ENCODE measurements at regions not wholly inside any gene's neighbourhood (a gene's known extent, or its start where the extent isn't known, plus 50 kb on each side); places are given as distances from the start of the nearest gene placed in this dataset.

DNA sequence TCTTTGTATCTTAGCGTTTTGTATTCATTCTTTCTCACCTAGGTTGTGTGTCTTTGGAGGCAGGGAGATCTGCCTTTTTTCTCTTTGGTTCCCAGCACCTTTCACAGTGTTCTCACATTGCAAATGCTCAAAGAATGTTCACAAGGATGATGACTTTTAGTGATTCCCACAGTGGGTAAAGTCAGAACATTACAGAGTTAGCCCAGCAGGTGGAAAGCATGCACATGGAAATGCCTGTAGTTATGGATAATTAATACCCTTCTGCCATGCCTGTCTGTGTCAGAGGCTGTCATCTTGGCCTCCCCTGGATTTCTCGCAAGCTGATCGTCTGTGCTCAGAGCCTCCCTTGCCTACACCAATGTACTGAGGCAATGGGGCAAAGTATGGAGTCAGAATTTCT is 458.9 kb downstream of the LMO4 start:
- Histone ChIP-seq H3K4me3 (ENCODE audit: insufficient read depth, low read depth, low read length, poor library complexity, severe bottlenecking) (no peak overlapping the region), H3K36me3 (ENCODE audit: control insufficient read depth, insufficient read depth, low read length) (no peaks in the 10 kb centered on the region), H3K4me1 (ENCODE audit: control insufficient read depth, insufficient read depth, low read length, poor library complexity, severe bottlenecking) (no peaks in the 10 kb centered on the region), H3K27ac (ENCODE audit: insufficient read depth, low read length, poor library complexity, severe bottlenecking) (no peak overlapping the region), H3K27me3 (replicated peaks; ENCODE audit: control insufficient read depth, insufficient read depth, low read length, poor library complexity, severe bottlenecking) (no peaks in the 10 kb centered on the region), H3K9me3 (ENCODE audit: control insufficient read depth, low read length) (no peaks in the 10 kb centered on the region)
- DNase-seq = no peak

- H3K27ac ChIP-seq (ENCODE audit: insufficient read depth, low read length, poor library complexity, severe bottlenecking) = no peak overlapping the region
- no peaks in the 10 kb centered on the region for H3K4me1 ChIP-seq (ENCODE audit: control insufficient read depth, insufficient read depth, low read length, poor library complexity, severe bottlenecking)
- no peak for DNase-seq
- no peak overlapping the region for H3K4me3 ChIP-seq (ENCODE audit: insufficient read depth, low read depth, low read length, poor library complexity, severe bottlenecking)
- H3K9me3 ChIP-seq (ENCODE audit: control insufficient read depth, low read length) = no peaks in the 10 kb centered on the region
- no peaks in the 10 kb centered on the region for H3K27me3 ChIP-seq (replicated peaks; ENCODE audit: control insufficient read depth, insufficient read depth, low read length, poor library complexity, severe bottlenecking)
- H3K36me3 ChIP-seq (ENCODE audit: control insufficient read depth, insufficient read depth, low read length) = no peaks in the 10 kb centered on the region
Measured at GRCh38 chr1:87790756-87791155, 462.1 kb downstream of the LMO4 start.

DNA sequence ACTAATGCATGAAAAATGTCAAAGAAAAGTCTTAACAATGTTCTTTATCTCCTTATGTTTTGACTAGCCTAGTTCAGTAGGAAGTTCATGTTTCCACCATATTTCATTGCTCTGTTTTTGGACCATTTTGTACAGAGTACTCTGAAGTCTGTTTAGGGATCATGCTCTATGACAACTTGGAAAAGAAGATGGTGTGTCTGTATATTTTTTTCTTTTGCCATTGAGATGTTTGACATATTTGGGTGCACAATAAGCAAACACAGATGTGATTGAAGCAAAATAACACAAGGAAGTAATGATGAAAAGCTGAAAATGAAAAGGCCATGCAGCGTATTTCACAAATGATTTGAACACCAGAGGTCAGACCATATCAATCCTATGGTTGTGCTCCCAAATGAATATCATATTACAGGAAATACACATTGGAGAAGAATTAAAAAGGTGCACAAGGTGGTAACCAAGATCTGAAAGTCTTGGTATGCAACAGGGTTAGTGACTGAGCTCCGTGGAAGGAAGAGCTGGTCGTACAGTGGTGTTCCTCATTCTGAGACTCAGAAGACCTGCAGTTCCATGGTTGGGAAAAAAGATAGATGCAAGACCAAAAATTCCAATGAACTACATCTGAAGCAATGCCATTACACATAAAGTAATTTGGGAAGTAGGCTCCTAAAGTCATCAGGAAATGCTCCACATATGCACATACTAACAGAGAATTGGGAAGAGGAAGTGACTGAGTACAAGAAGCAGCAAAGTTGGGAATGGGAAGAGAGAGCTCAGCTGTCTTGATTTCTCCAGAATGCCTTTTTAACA is 463.5 kb downstream of the LMO4 start:
- H3K9me3 ChIP-seq (ENCODE audit: control insufficient read depth, low read length) = no peaks in the 10 kb centered on the region
- DNase-seq = no peak

DNA sequence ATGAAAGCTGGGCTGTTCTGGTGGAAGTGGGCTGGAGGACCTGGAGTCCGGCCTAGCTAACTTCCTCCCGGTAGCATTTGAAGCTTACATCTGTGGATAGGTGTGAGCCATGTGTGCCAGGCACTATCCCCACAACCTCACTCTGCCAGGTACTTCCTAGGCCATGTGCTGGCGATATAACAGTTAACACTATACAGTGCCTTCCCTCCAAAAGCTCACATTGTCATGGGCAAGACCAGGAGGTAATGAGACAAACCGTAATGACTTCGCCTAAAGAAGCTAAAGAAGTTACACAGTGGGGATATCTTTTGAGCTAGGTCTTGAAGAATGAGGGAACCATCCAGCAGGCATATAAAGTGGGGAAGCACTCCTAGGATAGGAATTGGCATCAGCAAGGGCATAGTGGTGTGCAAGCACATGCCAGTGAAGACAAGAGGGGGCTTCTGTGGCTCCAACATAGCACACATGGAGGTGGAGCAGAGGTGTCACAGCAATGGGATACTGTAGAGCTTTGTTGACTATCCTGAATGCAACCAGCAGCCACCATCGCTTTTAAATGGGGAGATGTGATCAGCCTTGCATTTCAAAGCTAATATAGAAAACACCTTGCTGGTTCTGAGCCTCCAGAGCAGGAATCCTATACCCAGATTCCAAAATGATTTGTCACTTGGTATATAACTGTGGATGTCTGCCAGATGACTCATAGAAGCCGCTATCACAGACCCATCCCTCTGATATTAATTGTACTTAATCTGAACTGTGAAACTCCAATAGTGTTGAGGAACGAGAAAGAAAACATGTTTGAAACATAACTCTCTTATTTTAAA is 466.3 kb downstream of the LMO4 start:
- Histone ChIP-seq H3K36me3 (ENCODE audit: control insufficient read depth, insufficient read depth, low read length) (no peaks in the 10 kb centered on the region), H3K4me1 (ENCODE audit: control insufficient read depth, insufficient read depth, low read length, poor library complexity, severe bottlenecking) (no peaks in the 10 kb centered on the region), H3K4me3 (ENCODE audit: insufficient read depth, low read depth, low read length, poor library complexity, severe bottlenecking) (no peak overlapping the region), H3K27ac (ENCODE audit: insufficient read depth, low read length, poor library complexity, severe bottlenecking) (no peak overlapping the region), H3K9me3 (ENCODE audit: control insufficient read depth, low read length) (no peaks in the 10 kb centered on the region), H3K27me3 (replicated peaks; ENCODE audit: control insufficient read depth, insufficient read depth, low read length, poor library complexity, severe bottlenecking) (no peaks in the 10 kb centered on the region)
- DNase-seq = no peak

More for the DNA sequence above, 463.5 kb downstream of the LMO4 start:
- H3K4me1 ChIP-seq (ENCODE audit: control insufficient read depth, insufficient read depth, low read length, poor library complexity, severe bottlenecking) = no peaks in the 10 kb centered on the region
- no peaks in the 10 kb centered on the region for H3K36me3 ChIP-seq (ENCODE audit: control insufficient read depth, insufficient read depth, low read length)
- no peak overlapping the region for H3K27ac ChIP-seq (ENCODE audit: insufficient read depth, low read length, poor library complexity, severe bottlenecking)
- no peaks in the 10 kb centered on the region for H3K27me3 ChIP-seq (replicated peaks; ENCODE audit: control insufficient read depth, insufficient read depth, low read length, poor library complexity, severe bottlenecking)
- H3K4me3 ChIP-seq (ENCODE audit: insufficient read depth, low read depth, low read length, poor library complexity, severe bottlenecking) = no peak overlapping the region

- Histone ChIP-seq H3K36me3 (ENCODE audit: control insufficient read depth, insufficient read depth, low read length) (no peaks in the 10 kb centered on the region), H3K4me3 (ENCODE audit: insufficient read depth, low read depth, low read length, poor library complexity, severe bottlenecking) (no peak overlapping the region), H3K9me3 (ENCODE audit: control insufficient read depth, low read length) (no peaks in the 10 kb centered on the region), H3K4me1 (ENCODE audit: control insufficient read depth, insufficient read depth, low read length, poor library complexity, severe bottlenecking) (no peaks in the 10 kb centered on the region), H3K27me3 (replicated peaks; ENCODE audit: control insufficient read depth, insufficient read depth, low read length, poor library complexity, severe bottlenecking) (no peaks in the 10 kb centered on the region), H3K27ac (ENCODE audit: insufficient read depth, low read length, poor library complexity, severe bottlenecking) (no peak overlapping the region)
- no peak for DNase-seq
Measured at GRCh38 chr1:87795615-87796337, 467.1 kb downstream of the LMO4 start.

GRCh38 chr1:87796471-87796901 is 467.8 kb downstream of the LMO4 start:
- H3K27me3 ChIP-seq (replicated peaks; ENCODE audit: control insufficient read depth, insufficient read depth, low read length, poor library complexity, severe bottlenecking) = no peaks in the 10 kb centered on the region
- H3K27ac ChIP-seq (ENCODE audit: insufficient read depth, low read length, poor library complexity, severe bottlenecking) = no peak overlapping the region
- no peaks in the 10 kb centered on the region for H3K9me3 ChIP-seq (ENCODE audit: control insufficient read depth, low read length)
- no peaks in the 10 kb centered on the region for H3K36me3 ChIP-seq (ENCODE audit: control insufficient read depth, insufficient read depth, low read length)
- no peak overlapping the region for H3K4me3 ChIP-seq (ENCODE audit: insufficient read depth, low read depth, low read length, poor library complexity, severe bottlenecking)
- no peak for DNase-seq
- H3K4me1 ChIP-seq (ENCODE audit: control insufficient read depth, insufficient read depth, low read length, poor library complexity, severe bottlenecking) = no peaks in the 10 kb centered on the region

- no peak for DNase-seq
- Histone ChIP-seq H3K27ac (ENCODE audit: insufficient read depth, low read length, poor library complexity, severe bottlenecking) (no peak overlapping the region), H3K4me3 (ENCODE audit: insufficient read depth, low read depth, low read length, poor library complexity, severe bottlenecking) (no peak overlapping the region), H3K9me3 (ENCODE audit: control insufficient read depth, low read length) (no peaks in the 10 kb centered on the region), H3K36me3 (ENCODE audit: control insufficient read depth, insufficient read depth, low read length) (no peaks in the 10 kb centered on the region), H3K27me3 (replicated peaks; ENCODE audit: control insufficient read depth, insufficient read depth, low read length, poor library complexity, severe bottlenecking) (no peaks in the 10 kb centered on the region), H3K4me1 (ENCODE audit: control insufficient read depth, insufficient read depth, low read length, poor library complexity, severe bottlenecking) (no peaks in the 10 kb centered on the region)
Measured at GRCh38 chr1:87799451-87799850, 470.8 kb downstream of the LMO4 start.

GRCh38 chr1:87800006-87800405 is 471.3 kb downstream of the LMO4 start:
- no peak for DNase-seq
- no peaks in the 10 kb centered on the region for H3K9me3 ChIP-seq (ENCODE audit: control insufficient read depth, low read length)
- H3K36me3 ChIP-seq (ENCODE audit: control insufficient read depth, insufficient read depth, low read length) = no peaks in the 10 kb centered on the region
- no peaks in the 10 kb centered on the region for H3K4me1 ChIP-seq (ENCODE audit: control insufficient read depth, insufficient read depth, low read length, poor library complexity, severe bottlenecking)
- H3K27me3 ChIP-seq (replicated peaks; ENCODE audit: control insufficient read depth, insufficient read depth, low read length, poor library complexity, severe bottlenecking) = no peaks in the 10 kb centered on the region
- H3K4me3 ChIP-seq (ENCODE audit: insufficient read depth, low read depth, low read length, poor library complexity, severe bottlenecking) = no peak overlapping the region
- H3K27ac ChIP-seq (ENCODE audit: insufficient read depth, low read length, poor library complexity, severe bottlenecking) = no peak overlapping the region

GRCh38 chr1:87803375-87803774 is 474.7 kb downstream of the LMO4 start:
- H3K9me3 ChIP-seq (ENCODE audit: control insufficient read depth, low read length) = no peaks in the 10 kb centered on the region
- no peaks in the 10 kb centered on the region for H3K4me1 ChIP-seq (ENCODE audit: control insufficient read depth, insufficient read depth, low read length, poor library complexity, severe bottlenecking)
- H3K36me3 ChIP-seq (ENCODE audit: control insufficient read depth, insufficient read depth, low read length) = no peaks in the 10 kb centered on the region
- no peak overlapping the region for H3K27ac ChIP-seq (ENCODE audit: insufficient read depth, low read length, poor library complexity, severe bottlenecking)
- no peak for DNase-seq
- H3K4me3 ChIP-seq (ENCODE audit: insufficient read depth, low read depth, low read length, poor library complexity, severe bottlenecking) = no peak overlapping the region
- no peaks in the 10 kb centered on the region for H3K27me3 ChIP-seq (replicated peaks; ENCODE audit: control insufficient read depth, insufficient read depth, low read length, poor library complexity, severe bottlenecking)

Data from effector memory CD4-positive, alpha-beta T cell (primary cell).